Caki2 (cell line): ENCODE measurements at regions not wholly inside any gene's neighbourhood (a gene's known extent, or its start where the extent isn't known, plus 50 kb on each side); places are given as distances from the start of the nearest gene placed in this dataset.

ENCODE experiments used
- DNase-seq: peaks from one replicate; pipeline ENCODE4 v3.0.0-alpha.2; 2015; ENCODE audit warnings: low read depth
- in situ Hi-C: cut with HindIII; loops from 2 replicates; pipeline ENCODE4 v1.10.0; 2016; ENCODE audit warnings: low sequenced_read_pairs, low pct_unique_long_range_greater_than_20kb, mixed read lengths

GRCh38 chr5:168165977-168166376, 125.5 kb upstream of the WWC1 start:
- in situ Hi-C loops = no loop called here
- no peak for DNase-seq

- in situ Hi-C loops = no loop called here
- DNase-seq = no peak
These were observed 124.1 kb upstream of the WWC1 start for GRCh38 chr5:168167338-168167737.

GRCh38 chr5:168168978-168169698, 122.3 kb upstream of the WWC1 start:
- DNase-seq = no peak
- in situ Hi-C loops = no loop called here

- in situ Hi-C loops = no loop called here
These were observed 121.7 kb upstream of the WWC1 start for GRCh38 chr5:168169791-168170190.

GRCh38 chr5:168171901-168172759, 119.3 kb upstream of the WWC1 start:
- no peak for DNase-seq
- in situ Hi-C loops = no loop called here

More at GRCh38 chr5:168169791-168170190, 121.7 kb upstream of the WWC1 start:
- no peak for DNase-seq

- DNase-seq = no peak
- in situ Hi-C loops = no loop called here
These were observed 118.7 kb upstream of the WWC1 start for GRCh38 chr5:168172760-168173223.

GRCh38 chr5:168174376-168174775, 117.1 kb upstream of the WWC1 start:
- no peak for DNase-seq
- in situ Hi-C loops = no loop called here

- no peak for DNase-seq
- in situ Hi-C loops = no loop called here
These were observed 115.2 kb upstream of the WWC1 start for GRCh38 chr5:168176251-168176650.

- DNase-seq = no peak
These were observed 114.5 kb upstream of the WWC1 start for GRCh38 chr5:168176941-168177340.

GRCh38 chr5:168177831-168178450, 113.5 kb upstream of the WWC1 start:
- DNase-seq = no peak
- in situ Hi-C loops = no loop called here

More at GRCh38 chr5:168176941-168177340, 114.5 kb upstream of the WWC1 start:
- in situ Hi-C loops = no loop called here

- in situ Hi-C loops = no loop called here
- DNase-seq = no peak
These were observed 112.3 kb upstream of the WWC1 start for GRCh38 chr5:168179192-168179593.

GRCh38 chr5:168182269-168182668, 109.2 kb upstream of the WWC1 start:
- in situ Hi-C loops = no loop called here
- DNase-seq = no peak

GRCh38 chr5:168184103-168184502, 107.3 kb upstream of the WWC1 start:
- in situ Hi-C loops = no loop called here
- DNase-seq = no peak

GRCh38 chr5:168186289-168187074, 105.0 kb upstream of the WWC1 start:
- in situ Hi-C loops = no loop called here
- DNase-seq = no peak

- no peak for DNase-seq
- in situ Hi-C loops = no loop called here
These were observed 103.8 kb upstream of the WWC1 start for GRCh38 chr5:168187614-168188013.

- in situ Hi-C loops = no loop called here
- no peak for DNase-seq
These were observed 103.3 kb upstream of the WWC1 start for GRCh38 chr5:168188182-168188581.

- in situ Hi-C loops = no loop called here
These were observed 99.3 kb upstream of the WWC1 start for GRCh38 chr5:168192120-168192519.

GRCh38 chr5:168193493-168194250, 97.8 kb upstream of the WWC1 start:
- no peak for DNase-seq
- in situ Hi-C loops = no loop called here

More at GRCh38 chr5:168192120-168192519, 99.3 kb upstream of the WWC1 start:
- no peak for DNase-seq
